Stomach smooth muscle (tissue), 2 donors: ENCODE measurements at regions not wholly inside any gene's neighbourhood (a gene's known extent, or its start where the extent isn't known, plus 50 kb on each side); places are given as distances from the start of the nearest gene placed in this dataset.

Source experiments
- H3K27ac ChIP-seq: one replicate; pipeline ENCODE4 v1.7.0; 2013; ENCODE audit warnings: mild to moderate bottlenecking, low read length, inconsistent platforms
- H3K27me3 ChIP-seq, 2 donors: one replicate each; pipeline ENCODE4 v1.7.0; 2013; ENCODE audit warnings: low read length in 2 of 2; ENCODE audit not compliant: insufficient read depth in 2 of 2, control insufficient read depth in 1 of 2
- H3K36me3 ChIP-seq, 2 donors: one replicate each; pipeline ENCODE4 v1.7.0; 2013; ENCODE audit warnings: low read length in 2 of 2; ENCODE audit not compliant: control insufficient read depth in 2 of 2, insufficient read depth in 2 of 2
- H3K4me1 ChIP-seq: one replicate; pipeline ENCODE4 v1.7.0; 2013; ENCODE audit warnings: low read length; ENCODE audit not compliant: control insufficient read depth, insufficient read depth
- H3K4me3 ChIP-seq, 2 donors: one replicate each; pipeline ENCODE4 v1.7.0; 2013; ENCODE audit warnings: low read length in 2 of 2
- H3K9ac ChIP-seq, 2 donors: one replicate each; pipeline ENCODE4 v1.7.0; 2013; ENCODE audit warnings: low read length in 2 of 2, mild to moderate bottlenecking in 1 of 2
- H3K9me3 ChIP-seq, 2 donors: one replicate each; pipeline ENCODE4 v1.7.0; 2013; ENCODE audit warnings: low read length in 2 of 2; ENCODE audit not compliant: control insufficient read depth in 2 of 2
- donor health status: healthy.
- donor health status: Pancreatic carcinoma.

DNA sequence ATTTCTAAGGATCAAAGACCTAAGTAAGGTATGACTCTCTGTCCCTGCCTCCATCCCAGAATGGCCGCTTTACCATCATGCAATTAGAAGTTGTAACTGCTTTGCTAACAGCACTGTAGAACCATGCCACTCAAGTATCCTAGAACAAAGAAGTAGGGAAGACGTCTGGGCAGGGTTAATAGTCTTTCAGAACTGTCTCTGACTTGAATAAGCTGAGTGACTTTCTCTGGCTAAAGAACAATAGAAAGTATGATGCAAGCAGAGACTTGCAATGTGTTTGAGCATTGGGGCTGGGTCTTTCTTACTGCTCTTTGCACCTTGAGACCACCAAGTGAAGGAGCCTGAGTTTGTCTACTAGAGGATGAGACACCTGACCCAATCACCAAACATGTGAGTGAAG is 279.6 kb upstream of the JAG1 start:
- Histone ChIP-seq H3K36me3 (no peaks in the 10 kb centered on the region), H3K27ac (no peak overlapping the region), H3K4me1 (no peaks in the 10 kb centered on the region), H3K27me3 (no peaks in the 10 kb centered on the region), H3K9me3 (no peaks in the 10 kb centered on the region), H3K9ac (no peak overlapping the region), H3K4me3 (no peak overlapping the region)

DNA sequence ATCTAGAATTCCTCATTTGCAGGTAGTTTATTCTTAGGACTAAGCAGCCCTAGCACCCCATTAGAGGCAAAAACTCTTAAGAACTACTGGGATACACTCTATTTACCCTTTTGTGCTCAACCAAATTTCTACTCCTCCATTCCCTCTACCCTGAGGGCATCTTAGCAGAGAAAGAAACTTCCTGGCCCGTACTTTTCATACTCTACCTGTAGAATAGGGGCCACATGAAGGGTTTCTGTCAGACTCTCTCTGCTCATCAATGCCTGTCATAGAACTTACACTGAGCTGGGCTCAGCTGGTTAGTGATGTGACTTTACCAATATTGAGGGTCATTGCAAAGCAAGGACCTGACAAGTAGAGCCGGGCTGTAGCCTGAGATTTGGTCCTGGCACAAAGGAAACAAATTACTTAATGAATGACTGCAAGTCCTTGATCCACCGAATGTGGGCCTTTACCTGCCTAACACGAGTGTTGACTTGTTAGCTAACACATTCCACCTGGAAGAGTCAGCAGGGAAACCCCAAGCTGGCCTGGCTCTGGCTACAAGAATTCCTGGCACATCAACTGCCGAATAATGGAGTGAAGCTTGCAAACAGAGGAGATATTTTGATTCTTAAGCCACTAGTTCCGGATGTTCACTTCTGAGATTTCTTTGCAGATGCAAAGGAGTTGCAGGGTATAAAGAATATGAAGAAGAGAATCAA is 280.5 kb upstream of the JAG1 start:
- Histone ChIP-seq H3K27me3 (no peaks in the 10 kb centered on the region), H3K4me3 (no peak overlapping the region), H3K9me3 (no peaks in the 10 kb centered on the region), H3K4me1 (no peaks in the 10 kb centered on the region), H3K36me3 (no peaks in the 10 kb centered on the region), H3K27ac (no peak overlapping the region), H3K9ac (no peak overlapping the region)

DNA sequence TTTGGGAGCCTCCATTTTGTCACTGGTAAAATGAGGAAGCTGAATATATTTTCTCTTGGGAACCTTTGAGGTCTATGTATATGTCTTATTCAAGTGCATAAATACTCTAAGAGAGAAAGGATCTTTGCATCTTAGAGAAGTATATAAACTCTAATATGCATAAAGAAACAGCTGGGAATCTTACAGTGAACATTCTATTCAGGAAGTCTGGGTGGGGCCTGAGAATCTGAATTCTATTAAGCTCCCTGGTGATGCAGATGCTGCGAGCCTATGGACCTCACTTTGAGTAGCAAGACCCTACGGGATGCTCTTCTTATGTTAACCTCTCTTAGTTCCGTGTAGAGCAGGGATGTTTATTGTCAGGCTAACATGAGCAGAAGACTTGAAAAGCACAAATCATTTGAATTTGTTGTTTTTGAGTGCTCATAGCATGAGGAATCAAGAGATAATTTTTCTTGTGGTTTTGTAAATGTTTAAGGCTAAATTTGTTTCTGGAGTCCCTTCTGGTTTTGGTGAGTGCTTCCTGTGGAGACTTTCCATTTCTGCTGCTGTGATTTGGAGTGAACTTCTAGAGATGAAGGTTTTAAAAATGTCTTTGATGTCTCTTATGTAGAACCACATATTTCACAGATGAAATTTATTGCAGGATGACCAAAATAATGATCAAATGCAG is 281.2 kb upstream of the JAG1 start:
- Histone ChIP-seq H3K4me1 (no peaks in the 10 kb centered on the region), H3K9ac (no peak overlapping the region)

DNA sequence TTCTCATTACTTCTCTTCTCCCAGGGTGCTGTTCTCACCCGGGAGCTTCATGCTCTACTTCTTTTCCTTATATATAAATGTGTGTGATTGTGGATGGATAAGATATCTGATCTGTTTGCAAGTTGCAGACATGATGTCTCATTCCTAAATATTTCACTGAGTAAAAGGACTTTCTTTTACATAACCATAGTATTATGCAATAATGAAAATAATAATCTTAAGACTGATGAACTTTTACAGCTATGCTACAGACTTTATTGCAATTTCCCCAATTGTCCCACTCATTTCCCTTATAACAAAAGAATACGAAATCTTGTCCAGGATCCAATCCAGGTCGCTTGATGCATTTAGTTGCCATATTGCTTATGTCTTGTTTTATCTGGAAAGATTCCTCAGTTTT is 284.5 kb upstream of the JAG1 start:
- Histone ChIP-seq H3K27ac (no peak overlapping the region), H3K36me3 (no peaks in the 10 kb centered on the region), H3K4me3 (no peak overlapping the region)

More for the DNA sequence above, 281.2 kb upstream of the JAG1 start:
- Histone ChIP-seq H3K27me3 (no peaks in the 10 kb centered on the region), H3K4me3 (no peak overlapping the region), H3K36me3 (no peaks in the 10 kb centered on the region), H3K27ac (no peak overlapping the region), H3K9me3 (no peaks in the 10 kb centered on the region)

DNA sequence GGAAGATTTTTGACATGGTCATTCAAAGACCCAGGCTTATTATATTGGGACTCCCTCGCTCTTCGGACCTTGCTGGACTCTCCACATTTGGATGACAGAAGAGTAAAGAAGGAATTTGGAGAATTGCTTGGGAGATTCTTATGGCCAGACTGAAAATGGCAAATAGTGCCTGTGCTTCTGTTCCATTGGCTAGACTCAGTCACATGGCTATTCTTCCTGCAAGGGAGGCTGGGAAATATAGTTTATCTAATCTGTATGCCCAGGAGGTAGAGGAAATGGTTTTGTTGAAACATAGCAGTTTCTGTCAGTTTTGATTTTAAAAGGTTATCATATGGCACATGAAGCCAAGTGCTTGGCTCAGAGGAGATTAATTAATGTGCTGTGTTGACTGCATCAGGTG is 286.6 kb upstream of the JAG1 start:
- Histone ChIP-seq H3K27ac (no peak overlapping the region), H3K36me3 (no peaks in the 10 kb centered on the region), H3K4me1 (no peaks in the 10 kb centered on the region), H3K9me3 (no peaks in the 10 kb centered on the region), H3K27me3 (no peaks in the 10 kb centered on the region), H3K9ac (no peak overlapping the region), H3K4me3 (no peak overlapping the region)

More for the DNA sequence above, 284.5 kb upstream of the JAG1 start:
- no peaks in the 10 kb centered on the region for H3K9me3 ChIP-seq
- H3K27me3 ChIP-seq, result no peaks in the 10 kb centered on the region
- no peaks in the 10 kb centered on the region for H3K4me1 ChIP-seq
- H3K9ac ChIP-seq, result no peak overlapping the region

DNA sequence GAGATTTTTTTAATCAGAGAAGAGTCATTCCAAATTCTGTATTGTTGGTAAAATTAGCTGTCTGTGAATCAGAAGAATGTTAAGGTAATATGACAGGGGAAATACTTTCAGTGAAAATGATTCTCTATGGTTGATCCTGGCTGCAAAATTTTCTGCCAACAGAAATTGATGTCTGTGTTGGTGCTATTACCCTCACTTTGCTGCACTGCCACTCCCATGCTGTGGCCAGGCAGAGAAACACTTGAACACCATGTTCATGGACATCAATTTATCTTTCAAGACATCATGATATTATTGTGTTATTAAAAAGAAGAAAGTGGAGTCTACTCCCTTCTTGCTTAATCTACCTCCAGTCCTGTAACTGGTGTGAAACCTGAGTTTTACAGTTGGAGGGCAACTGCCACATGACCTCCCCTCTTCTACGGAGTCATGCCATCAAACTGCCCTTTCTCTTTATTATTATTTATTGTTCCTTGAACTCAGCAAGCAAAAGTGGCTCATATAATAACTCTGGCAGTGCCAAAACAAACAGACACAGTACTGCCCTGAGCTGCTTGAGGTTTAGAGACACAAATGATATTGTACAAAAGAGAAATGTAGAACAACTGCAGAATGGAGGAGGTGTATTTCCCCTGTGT is 288.0 kb upstream of the JAG1 start:
- Histone ChIP-seq H3K27ac (no peak overlapping the region), H3K9ac (no peak overlapping the region), H3K36me3 (no peaks in the 10 kb centered on the region)

DNA sequence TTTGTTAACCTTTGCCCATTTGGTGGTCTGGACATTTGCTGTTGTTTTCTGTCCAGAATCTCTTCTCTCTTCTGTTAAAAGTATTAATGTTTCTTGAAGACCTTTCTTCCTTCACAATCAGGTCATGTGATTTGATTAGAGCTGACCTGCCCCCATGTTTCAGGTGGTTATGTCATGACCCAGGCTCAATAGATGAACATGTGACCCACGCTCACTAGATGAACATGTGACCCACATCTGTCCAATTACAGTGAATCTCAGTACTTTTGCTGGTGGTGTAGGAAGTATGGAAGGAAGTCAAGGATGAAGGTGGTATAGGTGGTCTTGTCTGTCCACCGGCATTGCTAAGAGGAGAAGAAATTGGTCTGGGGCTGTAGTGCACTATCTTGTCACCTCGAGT is 289.1 kb upstream of the JAG1 start:
- H3K27ac ChIP-seq, result no peak overlapping the region
- H3K4me1 ChIP-seq, result no peaks in the 10 kb centered on the region
- no peak overlapping the region for H3K9ac ChIP-seq
- H3K4me3 ChIP-seq, result no peak overlapping the region
- no peaks in the 10 kb centered on the region for H3K36me3 ChIP-seq
- H3K27me3 ChIP-seq, result no peaks in the 10 kb centered on the region
- H3K9me3 ChIP-seq, result no peaks in the 10 kb centered on the region

More for the DNA sequence above, 288.0 kb upstream of the JAG1 start:
- Histone ChIP-seq H3K4me3 (no peak overlapping the region), H3K27me3 (no peaks in the 10 kb centered on the region), H3K4me1 (no peaks in the 10 kb centered on the region), H3K9me3 (no peaks in the 10 kb centered on the region)

DNA sequence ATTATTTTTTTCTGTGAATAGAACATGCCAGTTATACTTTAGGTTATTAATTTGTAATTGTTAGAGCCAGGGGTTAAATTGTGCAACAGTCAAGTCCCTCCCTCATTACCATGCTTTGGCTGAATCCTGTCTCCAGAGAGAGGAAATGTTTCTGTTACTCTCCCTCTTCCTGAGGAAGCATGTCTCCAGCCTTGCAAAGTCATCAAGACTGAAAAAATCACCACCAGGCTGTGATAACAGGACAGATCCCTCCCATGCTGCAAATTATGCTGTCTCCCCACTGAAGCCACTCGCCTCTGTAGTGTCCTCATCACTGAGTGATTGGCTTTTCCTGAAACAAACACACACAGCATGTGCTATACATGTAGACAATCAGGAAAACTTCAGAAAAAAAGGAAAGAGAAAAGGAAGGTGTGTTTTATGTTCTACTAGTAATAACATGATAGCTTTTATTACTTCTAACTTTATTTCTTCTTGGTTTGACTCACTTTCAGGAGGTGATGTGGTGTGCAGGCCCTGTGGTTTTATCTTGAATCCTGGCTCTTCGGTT is 290.0 kb upstream of the JAG1 start:
- H3K27ac ChIP-seq, result no peak overlapping the region
- H3K4me3 ChIP-seq, result no peak overlapping the region
- no peak overlapping the region for H3K9ac ChIP-seq
- H3K27me3 ChIP-seq, result no peaks in the 10 kb centered on the region
- H3K4me1 ChIP-seq, result no peaks in the 10 kb centered on the region
- no peaks in the 10 kb centered on the region for H3K9me3 ChIP-seq
- H3K36me3 ChIP-seq, result no peaks in the 10 kb centered on the region

DNA sequence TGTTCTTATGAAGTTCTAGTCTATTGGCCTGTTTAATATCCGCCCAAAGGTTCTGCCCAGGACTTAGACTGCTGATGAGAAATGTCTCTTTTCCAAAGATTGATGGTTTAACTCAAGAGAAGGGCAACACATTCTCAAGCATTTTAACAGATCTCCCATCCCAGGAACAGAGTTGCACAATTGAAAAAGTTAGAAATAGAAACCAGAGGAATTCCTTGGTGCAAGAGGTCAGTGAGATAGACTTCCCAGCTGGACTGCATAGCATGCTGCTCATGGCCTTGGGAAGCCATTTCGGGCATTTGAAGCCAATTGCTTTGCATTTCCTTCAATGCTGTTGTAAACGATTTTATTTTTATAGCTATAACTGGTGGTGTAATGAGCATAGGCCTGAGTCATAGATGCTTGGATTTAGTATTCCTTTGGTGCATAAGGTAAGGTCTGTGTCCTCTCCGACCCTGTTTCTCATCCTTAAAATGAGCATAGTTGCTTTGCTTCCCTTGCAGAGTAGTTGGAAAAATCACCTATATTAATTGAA is 292.2 kb upstream of the JAG1 start:
- H3K9ac ChIP-seq, result no peak overlapping the region
- no peak overlapping the region for H3K4me3 ChIP-seq
- H3K4me1 ChIP-seq, result no peaks in the 10 kb centered on the region
- H3K27me3 ChIP-seq, result no peaks in the 10 kb centered on the region
- no peaks in the 10 kb centered on the region for H3K9me3 ChIP-seq
- H3K36me3 ChIP-seq, result no peaks in the 10 kb centered on the region
- no peak overlapping the region for H3K27ac ChIP-seq

DNA sequence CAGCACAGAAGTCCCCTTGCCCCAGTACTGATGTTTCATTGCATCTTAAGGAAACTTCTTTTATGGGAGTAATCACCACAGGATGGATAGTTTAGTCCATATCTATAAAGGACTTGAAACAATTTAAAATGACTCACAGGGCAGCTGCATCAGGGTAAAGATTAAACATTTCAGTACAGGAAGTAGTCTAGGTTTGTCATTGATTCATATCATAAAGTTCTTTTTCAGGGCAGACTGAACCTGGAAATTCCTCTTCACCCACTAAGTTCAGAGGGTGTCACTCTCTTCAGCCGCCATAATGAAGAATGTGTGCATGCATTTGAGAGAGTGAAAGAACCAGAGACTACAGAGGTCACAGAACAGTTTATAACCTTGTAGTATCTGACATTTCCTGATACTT is 296.3 kb upstream of the JAG1 start:
- Histone ChIP-seq H3K4me3 (no peak overlapping the region), H3K27me3 (no peaks in the 10 kb centered on the region), H3K9me3 (no peaks in the 10 kb centered on the region), H3K4me1 (no peaks in the 10 kb centered on the region), H3K27ac (no peak overlapping the region), H3K36me3 (no peaks in the 10 kb centered on the region), H3K9ac (no peak overlapping the region)
